A673 (cell line): ENCODE measurements at regions not wholly inside any gene's neighbourhood (a gene's known extent, or its start where the extent isn't known, plus 50 kb on each side); places are given as distances from the start of the nearest gene placed in this dataset.
"Not testable (repeated sequence)": the region's sequence is repeated elsewhere in the genome, so short reads cannot be mapped to it uniquely, and the experiment has no call there.

Experiments
- CTCF ChIP-seq: fragments of 300-800, 200-600 bp; sonication (generic); conservative IDR thresholded peaks from 2 replicates; pipeline ENCODE4 v1.5.1; 2017; ENCODE audit warnings: low read depth, mild to moderate bottlenecking, antibody characterized with exemption, low read length, moderate library complexity, mixed read lengths
- EZH2 ChIP-seq: fragments of 200-600 bp; sonication (generic); IDR thresholded peaks from 2 replicates; pipeline ENCODE4 v1.6.1; 2017; ENCODE audit warnings: borderline replicate concordance, low read depth, mild to moderate bottlenecking, mixed read lengths, antibody characterized with exemption, low read length; ENCODE audit not compliant: poor library complexity, severe bottlenecking

DNA sequence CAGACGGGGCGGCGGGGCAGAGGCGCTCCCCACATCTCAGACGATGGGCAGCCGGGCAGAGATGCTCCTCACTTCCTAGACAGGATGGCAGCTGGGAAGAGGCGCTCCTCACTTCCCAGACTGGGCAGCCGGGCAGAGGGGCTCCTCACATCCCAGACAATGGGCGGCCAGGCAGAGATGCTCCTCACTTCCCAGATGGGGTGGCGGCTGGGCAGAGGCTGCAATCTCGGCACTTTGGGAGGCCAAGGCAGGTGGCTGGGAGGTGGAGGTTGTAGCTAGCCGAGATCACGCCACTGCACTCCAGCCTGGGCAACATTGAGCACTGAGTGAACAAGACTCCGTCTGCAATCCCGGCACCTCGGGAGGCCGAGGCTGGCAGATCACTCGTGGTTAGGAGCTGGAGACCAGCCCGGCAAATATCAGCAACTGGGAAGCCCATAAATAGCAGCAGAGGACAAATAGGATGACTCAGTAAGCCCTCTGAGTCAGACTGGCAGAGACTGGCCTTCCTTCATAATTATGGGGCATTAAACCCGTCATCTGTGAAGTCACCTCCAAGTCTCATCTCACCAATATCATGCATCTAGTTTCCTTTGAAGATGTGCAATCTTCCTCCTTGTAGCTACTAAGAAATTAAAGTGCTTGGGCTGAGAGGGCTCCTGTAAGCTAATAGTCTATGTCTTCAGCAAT lies 337.3 kb downstream of the GOLGA6L6 start:
- TF ChIP-seq CTCF, EZH2: not testable (repeated sequence)
